HG02938 (cell line): ENCODE measurements at regions not wholly inside any gene's neighbourhood (a gene's known extent, or its start where the extent isn't known, plus 50 kb on each side); places are given as distances from the start of the nearest gene placed in this dataset.
"Not testable (repeated sequence)": the region's sequence is repeated elsewhere in the genome, so short reads cannot be mapped to it uniquely, and the experiment has no call there.

ENCODE experiments used
- ATAC-seq: cut with Tn5 transposase; IDR thresholded peaks from one replicate; pipeline ENCODE4 v1.9.1; 2021; ENCODE audit warnings: mild to moderate bottlenecking, moderate library complexity; ENCODE audit not compliant: unreplicated experiment

- ATAC-seq, result no peak
Measured at GRCh38 chr3:35042210-35042991, 596.9 kb upstream of the ARPP21 start.

- ATAC-seq, result no peak
Measured at GRCh38 chr3:35043040-35043439, 596.3 kb upstream of the ARPP21 start.

GRCh38 chr3:35044190-35044589, 595.1 kb upstream of the ARPP21 start:
- ATAC-seq, result no peak

GRCh38 chr3:35045118-35045517, 594.2 kb upstream of the ARPP21 start:
- no peak for ATAC-seq

GRCh38 chr3:35064761-35065160, 574.6 kb upstream of the ARPP21 start:
- ATAC-seq, result no peak

GRCh38 chr3:35065891-35066290, 573.4 kb upstream of the ARPP21 start:
- ATAC-seq, result no peak

GRCh38 chr3:35067750-35068149, 571.6 kb upstream of the ARPP21 start:
- no peak for ATAC-seq

GRCh38 chr3:35070088-35070487, 569.2 kb upstream of the ARPP21 start:
- ATAC-seq, result no peak

GRCh38 chr3:35071772-35072171, 567.6 kb upstream of the ARPP21 start:
- ATAC-seq, result no peak

DNA sequence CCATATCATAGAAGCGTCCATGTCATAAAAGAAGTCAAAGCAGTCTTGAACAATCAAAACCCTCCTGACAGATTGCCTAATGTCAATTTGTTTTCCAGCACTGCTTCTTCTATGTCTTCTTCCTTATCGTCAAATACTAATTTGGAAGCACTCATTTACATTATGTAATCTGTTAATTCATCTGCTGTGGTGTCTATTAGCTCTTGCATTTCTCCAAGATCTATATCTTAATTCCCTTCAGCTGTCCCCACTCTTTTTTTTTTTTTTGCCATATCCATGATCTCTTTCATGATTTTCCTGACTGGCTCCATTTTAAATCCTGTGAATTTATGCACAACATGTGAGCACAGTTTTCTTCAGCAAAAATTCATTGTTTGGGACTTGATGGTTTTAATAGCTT, 560.5 kb upstream of the ARPP21 start:
- no peak for ATAC-seq

GRCh38 chr3:35079403-35079802, 559.9 kb upstream of the ARPP21 start:
- ATAC-seq, result no peak

DNA sequence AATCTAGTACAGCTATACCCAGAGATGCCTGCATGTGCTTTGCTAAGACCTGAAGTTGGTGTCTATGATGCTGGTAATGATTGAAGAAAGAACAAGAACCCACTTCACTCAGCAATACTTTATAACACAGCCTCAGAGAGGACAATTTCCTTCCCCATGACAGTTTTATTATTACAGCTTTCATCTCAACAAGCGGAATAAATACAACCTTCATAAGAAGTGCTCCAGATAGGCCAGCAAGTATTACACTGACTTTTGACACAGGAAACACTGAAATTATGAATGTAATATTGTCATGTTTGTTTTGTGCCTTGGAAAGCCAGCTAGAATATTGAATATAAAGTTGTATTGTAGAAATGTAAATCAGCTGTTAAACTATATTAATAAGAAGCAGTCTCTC, 557.4 kb upstream of the ARPP21 start:
- ATAC-seq, result no peak

DNA sequence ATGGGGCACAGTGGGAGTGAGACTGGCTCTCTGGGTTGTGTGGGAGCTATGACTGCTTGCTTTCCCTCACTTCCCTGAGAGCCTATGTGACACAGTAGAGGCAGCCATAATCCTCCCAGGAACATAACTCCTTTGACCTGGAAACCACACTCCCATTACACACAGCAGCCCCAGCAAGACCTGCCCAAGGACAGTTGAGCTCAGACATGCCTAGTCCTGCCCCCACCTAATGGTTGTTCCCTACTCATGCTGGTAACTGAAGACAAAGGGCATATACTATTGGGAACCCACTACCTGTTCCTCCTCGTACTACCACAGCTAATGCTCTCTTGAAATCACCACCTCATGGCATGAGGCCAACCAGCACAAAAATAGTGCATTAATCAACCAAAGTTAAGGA, 550.4 kb upstream of the ARPP21 start:
- no peak for ATAC-seq

- ATAC-seq, result no peak
Measured at GRCh38 chr3:35114686-35115085, 524.6 kb upstream of the ARPP21 start.

GRCh38 chr3:35120026-35120425, 519.3 kb upstream of the ARPP21 start:
- no peak for ATAC-seq

GRCh38 chr3:35137612-35138011, 501.7 kb upstream of the ARPP21 start:
- ATAC-seq, result no peak

- no peak for ATAC-seq
Measured at GRCh38 chr3:35141406-35141805, 497.9 kb upstream of the ARPP21 start.

DNA sequence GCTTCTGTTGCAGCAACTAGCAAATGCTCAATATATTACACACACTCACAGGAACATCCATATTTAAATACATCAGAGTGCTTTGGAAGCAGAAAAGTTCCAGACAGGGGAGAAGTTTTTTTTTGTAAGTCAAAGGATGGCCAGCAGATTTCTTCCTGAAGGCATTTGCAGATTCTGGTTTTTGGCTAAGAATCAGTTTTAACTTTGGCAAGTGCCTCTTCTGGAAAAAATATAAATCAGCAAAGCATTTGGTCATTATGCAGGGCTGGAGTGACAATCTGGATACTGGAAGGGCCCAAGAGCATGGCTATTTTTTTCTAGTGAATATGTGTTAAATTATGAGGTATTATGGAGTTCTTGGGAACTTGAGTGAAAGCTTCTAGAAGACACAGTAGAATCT, 495.3 kb upstream of the ARPP21 start:
- no peak for ATAC-seq

DNA sequence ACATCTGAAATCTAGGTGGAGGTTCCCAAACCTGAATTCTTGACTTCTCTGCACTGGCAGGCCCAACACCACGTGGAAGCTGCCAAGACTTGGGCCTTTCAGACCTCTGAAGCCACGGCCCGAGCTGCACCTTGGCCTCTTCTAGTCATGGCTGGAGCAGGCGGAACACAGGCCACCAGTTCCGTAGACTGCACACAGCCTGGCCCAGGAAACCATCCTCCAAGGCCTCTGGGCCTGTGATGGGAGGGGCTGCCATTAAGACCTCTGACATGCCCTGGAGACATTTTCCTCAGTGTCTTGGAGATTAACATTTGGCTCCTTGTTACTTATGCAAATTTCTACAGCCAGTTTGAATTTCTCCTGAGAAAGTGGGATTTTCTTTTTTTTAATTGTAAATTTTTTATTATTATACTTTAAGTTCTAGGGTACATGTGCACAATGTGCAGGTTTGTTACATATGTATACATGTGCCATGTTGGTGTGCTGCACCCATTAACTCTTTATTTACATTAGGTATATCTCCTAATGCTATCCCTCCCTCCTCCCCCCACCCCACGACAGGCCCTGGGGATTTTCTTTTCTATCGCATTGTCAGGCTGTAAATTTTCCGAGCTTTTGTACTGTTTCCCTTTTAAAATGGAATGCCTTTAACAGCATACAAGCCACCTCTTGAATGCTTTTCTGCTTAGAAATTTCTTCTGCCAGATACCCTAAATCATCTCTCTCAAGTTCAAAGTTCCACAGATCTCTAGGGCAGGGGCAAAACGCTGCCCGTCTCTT, 492.9 kb upstream of the ARPP21 start:
- ATAC-seq, result not testable (repeated sequence)

DNA sequence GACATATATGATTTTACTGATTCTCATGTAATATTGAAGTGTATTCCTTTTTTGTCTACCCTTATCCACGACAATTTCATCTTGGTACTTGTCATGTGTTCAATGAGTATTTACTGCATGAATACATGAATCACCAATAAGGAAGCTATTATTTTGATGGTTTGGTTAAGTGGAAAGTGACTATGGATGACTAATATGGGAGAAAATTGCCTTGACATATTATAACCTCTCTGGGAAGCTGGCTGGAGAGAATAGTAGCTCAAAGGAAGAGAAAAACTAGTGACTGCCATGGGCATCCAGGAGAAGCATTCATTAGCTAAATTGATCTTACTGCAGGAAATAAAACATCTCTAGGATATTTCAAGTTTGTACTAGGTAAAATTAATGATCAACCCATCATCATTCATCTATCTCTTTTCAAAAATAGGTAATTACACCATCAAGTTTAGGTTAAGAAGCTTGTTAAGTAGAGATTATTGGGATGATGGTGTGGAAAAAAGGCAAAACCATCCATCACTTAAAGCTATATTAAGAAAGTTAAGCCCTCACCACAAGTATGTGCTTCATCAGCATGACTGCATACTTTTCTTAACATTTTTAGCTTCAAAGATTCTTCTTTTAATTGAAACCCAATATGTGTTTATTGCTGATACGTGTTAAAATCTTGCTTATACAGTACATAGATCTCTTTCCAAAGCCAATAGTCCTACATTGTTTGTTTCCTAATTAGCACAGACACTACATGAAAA, 455.2 kb upstream of the ARPP21 start:
- no peak for ATAC-seq

- no peak for ATAC-seq
Measured at GRCh38 chr3:35184775-35185174, 454.6 kb upstream of the ARPP21 start.

- no peak for ATAC-seq
Measured at GRCh38 chr3:35187908-35188307, 451.4 kb upstream of the ARPP21 start.
